ENCODE measurements at regions not wholly inside any gene's neighbourhood (a gene's known extent, or its start where the extent isn't known, plus 50 kb on each side); places are given as distances from the start of the nearest gene placed in this dataset.

GRCh38 chr2:136377423-136378382 is 259.8 kb upstream of the CXCR4 start:
- H3K9me3 ChIP-seq (ENCODE audit: control insufficient read depth, low read depth, low read length): no peaks in the 10 kb centered on the region
- no peak overlapping the region for H3K4me3 ChIP-seq (ENCODE audit: control insufficient read depth in 2 of 3, extremely low read depth in 1 of 3, insufficient read depth in 2 of 3, low read depth in 1 of 3, low read length in 3 of 3)
- no peak for DNase-seq (ENCODE audit: low read depth, low spot score)
- no peak overlapping the region for H2AFZ ChIP-seq (ENCODE audit: control insufficient read depth, low read length)
- no peak overlapping the region for H3K9ac ChIP-seq (ENCODE audit: control insufficient read depth, extremely low read depth, insufficient read depth, low read length)
- H3K27ac ChIP-seq (ENCODE audit: control insufficient read depth, insufficient read depth, low read length): no peak overlapping the region
- H3K27me3 ChIP-seq (ENCODE audit: control insufficient read depth, extremely low read depth, insufficient read depth, low read length): no peaks in the 10 kb centered on the region
- no peak for FAIRE-seq
- no peaks in the 10 kb centered on the region for H4K20me1 ChIP-seq (ENCODE audit: control insufficient read depth, extremely low read depth, insufficient read depth, low read length)
- H3K79me2 ChIP-seq (ENCODE audit: control insufficient read depth, insufficient read depth, low read length): no peaks in the 10 kb centered on the region
- H3K4me1 ChIP-seq (ENCODE audit: control insufficient read depth, extremely low read depth, insufficient read depth, low read length): peaks cover 9% of the 10 kb centered on the region
- H3K36me3 ChIP-seq (ENCODE audit: control insufficient read depth in 2 of 2, extremely low read depth in 1 of 2, insufficient read depth in 2 of 2, low read length in 2 of 2): no peaks in the 10 kb centered on the region
- H3K9me1 ChIP-seq (ENCODE audit: control insufficient read depth, extremely low read depth, insufficient read depth, low read length): no peaks in the 10 kb centered on the region
- dilution Hi-C loops (cut with MboI; ENCODE audit: extremely low pct_ligation_motif_present, low sequenced_read_pairs): no loop called here
- TF ChIP-seq EZH2 (IDR thresholded peaks at IDR 0.05; ENCODE audit: low read length): no peak
- no peak for TF ChIP-seq CTCF (optimal IDR thresholded peaks at IDR 0.05 in 1 of 3, IDR thresholded peaks at IDR 0.05 in 1 of 3, conservative IDR thresholded peaks at IDR 0.05 in 1 of 3; ENCODE audit: extremely low read depth in 1 of 3, insufficient read depth in 2 of 3, low read length in 3 of 3)
- no peak overlapping the region for H3K4me2 ChIP-seq (ENCODE audit: control insufficient read depth, extremely low read depth, insufficient read depth, low read depth, low read length)

- H2AFZ ChIP-seq (ENCODE audit: control insufficient read depth, low read length): no peak overlapping the region
- TF ChIP-seq CTCF (optimal IDR thresholded peaks at IDR 0.05 in 1 of 3, IDR thresholded peaks at IDR 0.05 in 1 of 3, conservative IDR thresholded peaks at IDR 0.05 in 1 of 3; ENCODE audit: extremely low read depth in 1 of 3, insufficient read depth in 2 of 3, low read length in 3 of 3): no peak
- TF ChIP-seq EZH2 (IDR thresholded peaks at IDR 0.05; ENCODE audit: low read length): no peak
- dilution Hi-C loops (cut with MboI; ENCODE audit: extremely low pct_ligation_motif_present, low sequenced_read_pairs): no loop called here
These were observed 258.9 kb upstream of the CXCR4 start for GRCh38 chr2:136376798-136377211.

More at GRCh38 chr2:136376798-136377211, 258.9 kb upstream of the CXCR4 start:
- Histone ChIP-seq H3K79me2 (ENCODE audit: control insufficient read depth, insufficient read depth, low read length) (no peaks in the 10 kb centered on the region), H3K9me1 (ENCODE audit: control insufficient read depth, extremely low read depth, insufficient read depth, low read length) (no peaks in the 10 kb centered on the region), H3K9me3 (ENCODE audit: control insufficient read depth, low read depth, low read length) (no peaks in the 10 kb centered on the region), H3K27me3 (ENCODE audit: control insufficient read depth, extremely low read depth, insufficient read depth, low read length) (no peaks in the 10 kb centered on the region), H3K4me2 (ENCODE audit: control insufficient read depth, extremely low read depth, insufficient read depth, low read depth, low read length) (no peak overlapping the region), H3K9ac (ENCODE audit: control insufficient read depth, extremely low read depth, insufficient read depth, low read length) (no peak overlapping the region), H3K36me3 (ENCODE audit: control insufficient read depth in 2 of 2, extremely low read depth in 1 of 2, insufficient read depth in 2 of 2, low read length in 2 of 2) (no peaks in the 10 kb centered on the region), H3K27ac (ENCODE audit: control insufficient read depth, insufficient read depth, low read length) (no peak overlapping the region), H3K4me3 (ENCODE audit: control insufficient read depth in 2 of 3, extremely low read depth in 1 of 3, insufficient read depth in 2 of 3, low read depth in 1 of 3, low read length in 3 of 3) (no peak overlapping the region), H3K4me1 (ENCODE audit: control insufficient read depth, extremely low read depth, insufficient read depth, low read length) (peaks cover 9% of the 10 kb centered on the region), H4K20me1 (ENCODE audit: control insufficient read depth, extremely low read depth, insufficient read depth, low read length) (no peaks in the 10 kb centered on the region)
- no peak for FAIRE-seq
- no peak for DNase-seq (ENCODE audit: low read depth, low spot score)

All from keratinocyte (primary cell).